ENCODE measurements at regions not wholly inside any gene's neighbourhood (a gene's known extent, or its start where the extent isn't known, plus 50 kb on each side); places are given as distances from the start of the nearest gene placed in this dataset.

DNA sequence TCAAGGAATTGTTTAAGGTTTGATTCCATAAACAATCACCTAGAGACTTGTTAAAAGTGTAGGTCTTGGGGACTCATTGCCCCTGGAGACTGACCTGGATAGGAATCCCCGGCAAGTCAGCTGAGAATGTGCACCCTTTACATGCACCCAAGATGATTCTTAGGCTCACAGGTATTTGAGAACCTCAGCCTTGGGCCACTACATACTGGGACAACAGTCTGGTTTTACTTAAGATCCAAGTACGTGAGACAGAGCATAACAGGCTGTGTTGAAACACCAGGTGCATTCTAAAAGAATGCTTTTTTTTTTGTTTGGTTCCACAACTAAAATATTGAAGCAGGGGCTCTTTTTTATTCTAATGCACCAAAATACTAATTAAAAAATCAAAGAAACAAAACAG is 215.8 kb downstream of the TMX3 start:
- WGBS (ENCODE audit: insufficient coverage), result 70% methylated on average over 2 of the region's 2 CpGs

DNA sequence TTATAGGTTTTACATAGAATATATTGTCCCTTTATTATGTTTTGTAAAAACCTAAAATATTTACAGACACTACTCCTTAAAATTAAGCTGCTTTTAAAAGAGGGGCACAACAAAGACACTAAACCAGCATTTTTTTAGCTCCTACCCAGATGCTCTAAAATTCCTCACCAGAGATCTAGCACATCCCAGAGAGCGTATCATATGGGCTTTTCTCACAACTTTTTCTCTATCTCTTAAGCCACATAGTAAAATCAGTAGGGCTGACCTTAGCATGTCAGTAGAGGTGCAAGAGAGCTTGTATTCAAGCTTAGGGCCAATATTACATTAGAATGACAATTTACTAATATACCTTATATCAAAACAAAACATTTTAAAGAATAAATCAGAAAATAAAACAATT is 216.3 kb downstream of the TMX3 start:
- Histone ChIP-seq H3K4me1 (ENCODE audit: control insufficient read depth, insufficient read depth, low read length) (peaks cover 7% of the 10 kb centered on the region), H3K36me3 (ENCODE audit: control insufficient read depth, insufficient read depth, low read length) (no peaks in the 10 kb centered on the region), H3K9me3 (replicated peaks; ENCODE audit: control insufficient read depth, low read depth, low read length) (no peaks in the 10 kb centered on the region), H3K27me3 (ENCODE audit: control insufficient read depth, insufficient read depth, low read length) (no peaks in the 10 kb centered on the region), H3K4me3 (ENCODE audit: low read length) (no peak overlapping the region), H3K27ac (ENCODE audit: low read length) (no peak overlapping the region)
- DNase-seq, result no peak
- no CpG with 5 or more reads among the region's 1 CpG for WGBS (ENCODE audit: insufficient coverage)

More for the DNA sequence above, 215.8 kb downstream of the TMX3 start:
- Histone ChIP-seq H3K9me3 (replicated peaks; ENCODE audit: control insufficient read depth, low read depth, low read length) (no peaks in the 10 kb centered on the region), H3K27ac (ENCODE audit: low read length) (no peak overlapping the region), H3K36me3 (ENCODE audit: control insufficient read depth, insufficient read depth, low read length) (no peaks in the 10 kb centered on the region), H3K4me3 (ENCODE audit: low read length) (no peak overlapping the region), H3K4me1 (ENCODE audit: control insufficient read depth, insufficient read depth, low read length) (peaks cover 7% of the 10 kb centered on the region), H3K27me3 (ENCODE audit: control insufficient read depth, insufficient read depth, low read length) (no peaks in the 10 kb centered on the region)
- no peak for DNase-seq

DNA sequence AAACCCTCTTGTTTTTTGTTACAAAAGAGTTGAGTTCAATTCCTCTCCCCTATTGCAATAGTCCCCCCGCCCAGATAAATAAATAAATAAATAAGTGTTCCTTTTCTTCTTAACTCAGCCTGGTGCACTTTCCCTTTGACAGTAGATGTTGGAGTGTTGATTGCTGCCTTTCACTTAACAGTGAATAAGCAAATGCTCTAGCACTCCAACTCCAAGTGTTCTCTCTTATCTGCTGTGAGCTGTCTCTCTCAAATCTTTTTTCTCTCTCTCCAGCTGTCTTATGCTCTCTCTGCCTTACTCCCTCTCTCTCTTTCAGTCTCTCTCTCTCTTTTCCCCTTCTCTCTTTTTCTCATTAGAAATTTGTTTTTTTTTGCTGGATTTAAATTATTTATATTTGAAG is 216.7 kb downstream of the TMX3 start:
- WGBS (ENCODE audit: insufficient coverage), result no CpG with 5 or more reads among the region's 1 CpG

DNA sequence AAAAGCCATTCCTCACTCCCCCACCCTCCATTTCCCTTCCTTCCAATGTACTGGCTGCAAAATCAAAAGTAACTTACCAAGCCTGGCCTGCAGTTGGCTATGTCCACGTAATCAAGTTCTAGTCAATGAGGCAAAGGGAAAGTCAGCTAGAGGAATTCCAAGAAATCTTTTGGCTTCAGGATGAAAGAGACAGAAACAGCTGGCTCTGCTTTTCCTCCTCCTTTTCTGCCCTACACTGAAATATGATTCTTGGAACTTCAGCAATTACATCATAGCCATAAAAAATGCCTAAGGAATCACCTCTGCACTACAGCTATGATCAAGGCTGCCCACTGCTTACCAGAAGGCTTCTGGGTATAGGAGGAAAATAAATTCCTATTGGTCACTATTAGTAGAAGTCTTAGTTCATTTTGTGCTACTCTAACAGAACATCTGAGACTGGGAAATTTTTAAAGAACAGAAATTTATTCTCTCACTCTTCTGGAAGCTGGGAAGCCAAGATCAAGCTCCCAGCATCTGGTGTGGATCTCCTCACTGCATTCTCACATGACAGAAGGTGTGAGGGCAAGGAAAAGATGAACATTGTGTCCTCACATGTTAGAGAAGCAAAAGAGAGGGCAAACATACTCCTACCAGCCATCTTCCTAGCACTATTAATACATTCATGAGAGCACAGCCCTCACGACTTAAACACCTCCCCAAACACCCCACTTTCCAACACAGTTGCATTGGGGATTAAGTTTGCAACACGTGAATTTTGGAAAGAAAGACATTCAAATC is 219.9 kb downstream of the TMX3 start:
- H3K9me3 ChIP-seq (replicated peaks; ENCODE audit: control insufficient read depth, low read depth, low read length), result no peaks in the 10 kb centered on the region
- no peak overlapping the region for H3K4me3 ChIP-seq (ENCODE audit: low read length)
- no peaks in the 10 kb centered on the region for H3K36me3 ChIP-seq (ENCODE audit: control insufficient read depth, insufficient read depth, low read length)
- no peak overlapping the region for H3K27ac ChIP-seq (ENCODE audit: low read length)
- no peaks in the 10 kb centered on the region for H3K27me3 ChIP-seq (ENCODE audit: control insufficient read depth, insufficient read depth, low read length)
- peaks cover 7% of the 10 kb centered on the region for H3K4me1 ChIP-seq (ENCODE audit: control insufficient read depth, insufficient read depth, low read length)
- WGBS (ENCODE audit: insufficient coverage), result no CpG with 5 or more reads among the region's 3 CpGs
- peak; percentile 85 for DNase-seq

More for the DNA sequence above, 216.7 kb downstream of the TMX3 start:
- Histone ChIP-seq H3K9me3 (replicated peaks; ENCODE audit: control insufficient read depth, low read depth, low read length) (no peaks in the 10 kb centered on the region), H3K36me3 (ENCODE audit: control insufficient read depth, insufficient read depth, low read length) (no peaks in the 10 kb centered on the region), H3K27me3 (ENCODE audit: control insufficient read depth, insufficient read depth, low read length) (no peaks in the 10 kb centered on the region), H3K27ac (ENCODE audit: low read length) (no peak overlapping the region), H3K4me1 (ENCODE audit: control insufficient read depth, insufficient read depth, low read length) (peaks cover 7% of the 10 kb centered on the region), H3K4me3 (ENCODE audit: low read length) (no peak overlapping the region)
- no peak for DNase-seq

DNA sequence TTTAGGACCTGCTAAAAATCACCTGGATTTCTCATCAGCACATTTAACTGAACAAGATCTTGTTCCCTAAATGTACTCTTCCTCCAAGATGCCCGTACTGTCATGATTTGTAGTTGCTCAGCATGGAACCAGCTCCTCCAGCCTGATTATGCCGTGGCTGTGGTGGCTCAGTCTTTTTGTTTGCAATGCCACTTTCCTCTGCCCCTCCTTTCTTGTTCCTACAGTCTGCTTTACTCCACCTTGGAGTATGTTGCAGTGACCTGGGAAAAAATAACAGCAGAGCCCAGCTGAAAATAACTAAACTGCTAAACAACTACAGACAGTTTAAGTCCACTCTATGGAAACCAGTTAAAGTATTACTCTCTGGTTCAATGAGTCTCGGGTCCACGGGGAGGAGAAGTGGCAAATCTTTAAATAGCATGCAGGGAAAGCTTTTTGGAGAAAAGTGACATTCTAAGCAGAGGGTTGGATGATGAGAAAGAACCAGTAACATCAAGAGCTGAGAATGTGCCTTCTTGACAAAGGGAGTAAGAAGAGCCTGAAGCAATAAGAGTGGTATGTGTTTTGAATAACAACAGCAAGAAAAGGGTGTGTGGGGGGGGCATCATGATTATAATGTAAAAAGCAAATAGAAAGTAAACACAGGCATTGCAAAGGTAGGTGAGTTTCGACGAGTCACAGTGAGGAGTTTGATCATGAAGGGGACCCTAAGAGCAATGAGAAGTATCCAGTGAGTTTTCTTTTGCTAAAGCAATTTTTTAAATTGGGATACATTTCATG is 225.7 kb downstream of the TMX3 start:
- H3K36me3 ChIP-seq (ENCODE audit: control insufficient read depth, insufficient read depth, low read length), result no peaks in the 10 kb centered on the region
- no peak overlapping the region for H3K27ac ChIP-seq (ENCODE audit: low read length)
- H3K4me3 ChIP-seq (ENCODE audit: low read length), result no peak overlapping the region
- WGBS (ENCODE audit: insufficient coverage), result 33% methylated on average over 3 of the region's 6 CpGs
- no peaks in the 10 kb centered on the region for H3K4me1 ChIP-seq (ENCODE audit: control insufficient read depth, insufficient read depth, low read length)
- H3K9me3 ChIP-seq (replicated peaks; ENCODE audit: control insufficient read depth, low read depth, low read length), result no peaks in the 10 kb centered on the region
- DNase-seq, result no peak
- no peaks in the 10 kb centered on the region for H3K27me3 ChIP-seq (ENCODE audit: control insufficient read depth, insufficient read depth, low read length)

DNA sequence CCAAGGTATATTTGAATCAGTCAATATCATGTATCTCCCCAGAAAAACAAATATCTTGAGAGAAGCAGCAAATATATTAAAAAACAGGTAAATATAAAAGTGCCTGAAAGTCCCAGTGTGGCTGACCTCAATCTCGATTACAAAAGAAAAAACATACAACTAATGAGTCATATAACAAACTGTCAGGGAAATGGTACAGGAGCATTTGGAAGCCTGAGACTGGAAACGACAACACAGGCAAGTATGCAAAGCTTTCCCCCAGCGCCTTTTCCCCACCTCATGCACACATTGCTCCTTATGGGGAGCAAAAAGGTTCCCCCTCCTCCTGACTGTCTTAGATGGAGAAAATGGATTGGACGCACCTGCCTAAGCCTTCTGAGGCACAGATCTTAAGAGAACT is 230.7 kb downstream of the TMX3 start:
- DNase-seq, result no peak
- Histone ChIP-seq H3K36me3 (ENCODE audit: control insufficient read depth, insufficient read depth, low read length) (no peaks in the 10 kb centered on the region), H3K27ac (ENCODE audit: low read length) (no peak overlapping the region), H3K9me3 (replicated peaks; ENCODE audit: control insufficient read depth, low read depth, low read length) (no peaks in the 10 kb centered on the region), H3K4me3 (ENCODE audit: low read length) (no peak overlapping the region), H3K27me3 (ENCODE audit: control insufficient read depth, insufficient read depth, low read length) (no peaks in the 10 kb centered on the region), H3K4me1 (ENCODE audit: control insufficient read depth, insufficient read depth, low read length) (no peaks in the 10 kb centered on the region)
- 100% methylated on average over 1 of the region's 4 CpGs for WGBS (ENCODE audit: insufficient coverage)

DNA sequence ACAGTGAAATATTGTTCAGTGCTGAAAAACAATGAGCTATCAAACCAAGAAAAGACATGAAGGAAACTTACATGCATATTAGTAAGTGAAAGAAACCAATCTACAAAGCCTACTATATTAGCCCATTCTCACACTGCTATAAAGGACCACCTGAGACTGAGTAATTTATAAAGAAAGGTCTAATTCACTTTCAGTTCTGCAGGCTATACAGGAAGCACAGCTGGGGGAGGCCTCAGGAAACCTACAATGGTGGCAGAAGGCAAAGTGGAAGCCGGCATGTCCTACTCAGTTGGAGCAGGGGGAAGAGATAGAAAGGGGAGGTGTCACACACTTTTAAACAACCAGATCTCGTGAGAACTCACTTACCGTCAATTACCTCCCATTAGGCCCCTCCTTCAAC is 232.1 kb downstream of the TMX3 start:
- DNase-seq, result no peak
- no CpG with 5 or more reads among the region's 3 CpGs for WGBS (ENCODE audit: insufficient coverage)
- Histone ChIP-seq H3K4me3 (ENCODE audit: low read length) (no peak overlapping the region), H3K9me3 (replicated peaks; ENCODE audit: control insufficient read depth, low read depth, low read length) (no peaks in the 10 kb centered on the region), H3K27ac (ENCODE audit: low read length) (no peak overlapping the region), H3K27me3 (ENCODE audit: control insufficient read depth, insufficient read depth, low read length) (no peaks in the 10 kb centered on the region), H3K4me1 (ENCODE audit: control insufficient read depth, insufficient read depth, low read length) (no peaks in the 10 kb centered on the region), H3K36me3 (ENCODE audit: control insufficient read depth, insufficient read depth, low read length) (no peaks in the 10 kb centered on the region)

DNA sequence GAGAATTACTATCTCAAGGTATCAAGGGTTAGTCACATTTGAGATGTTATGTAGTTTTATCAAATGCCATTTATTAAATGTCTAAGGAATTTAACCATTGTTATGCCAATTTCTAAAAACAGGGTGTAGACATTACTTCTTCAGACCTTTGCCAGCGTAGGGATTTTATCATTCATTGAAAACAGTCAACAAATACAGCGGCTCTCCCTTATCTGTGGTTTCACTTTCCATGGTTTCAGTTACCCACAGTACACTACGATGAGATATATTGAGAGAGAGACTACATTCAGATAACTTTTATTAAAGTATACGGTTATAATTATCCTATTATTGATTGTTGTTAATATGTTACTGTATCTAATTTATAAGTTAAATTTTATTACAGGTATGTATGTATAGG is 234.7 kb downstream of the TMX3 start:
- WGBS (ENCODE audit: insufficient coverage), result no CpG with 5 or more reads among the region's 4 CpGs

DNA sequence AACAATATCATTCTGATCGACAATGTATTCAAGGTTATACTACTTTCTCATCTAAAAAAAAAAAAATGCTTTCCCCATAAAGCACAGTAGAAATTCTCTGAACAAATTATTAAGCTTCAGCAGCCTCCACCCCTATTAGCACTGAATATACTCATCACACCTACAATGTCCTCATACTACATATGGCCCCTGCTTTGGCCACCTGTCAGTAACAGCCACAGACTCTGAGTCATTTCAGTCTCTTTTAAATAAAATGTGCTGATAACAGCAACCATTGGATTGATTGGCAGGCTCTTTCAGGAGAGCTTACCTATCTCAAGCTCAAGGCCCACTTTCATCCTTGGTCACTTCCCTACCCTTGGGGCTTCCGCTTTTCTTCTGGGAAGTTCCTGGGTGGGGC is 236.7 kb downstream of the TMX3 start:
- Histone ChIP-seq H3K27me3 (ENCODE audit: control insufficient read depth, insufficient read depth, low read length) (no peaks in the 10 kb centered on the region), H3K36me3 (ENCODE audit: control insufficient read depth, insufficient read depth, low read length) (no peaks in the 10 kb centered on the region), H3K27ac (ENCODE audit: low read length) (no peak overlapping the region), H3K9me3 (replicated peaks; ENCODE audit: control insufficient read depth, low read depth, low read length) (no peaks in the 10 kb centered on the region), H3K4me3 (ENCODE audit: low read length) (no peak overlapping the region), H3K4me1 (ENCODE audit: control insufficient read depth, insufficient read depth, low read length) (no peaks in the 10 kb centered on the region)
- WGBS (ENCODE audit: insufficient coverage), result 100% methylated on average over 1 of the region's 2 CpGs
- no peak for DNase-seq

More for the DNA sequence above, 234.7 kb downstream of the TMX3 start:
- no peaks in the 10 kb centered on the region for H3K9me3 ChIP-seq (replicated peaks; ENCODE audit: control insufficient read depth, low read depth, low read length)
- no peaks in the 10 kb centered on the region for H3K27me3 ChIP-seq (ENCODE audit: control insufficient read depth, insufficient read depth, low read length)
- no peaks in the 10 kb centered on the region for H3K4me1 ChIP-seq (ENCODE audit: control insufficient read depth, insufficient read depth, low read length)
- no peak overlapping the region for H3K27ac ChIP-seq (ENCODE audit: low read length)
- no peak for DNase-seq
- no peaks in the 10 kb centered on the region for H3K36me3 ChIP-seq (ENCODE audit: control insufficient read depth, insufficient read depth, low read length)
- no peak overlapping the region for H3K4me3 ChIP-seq (ENCODE audit: low read length)

DNA sequence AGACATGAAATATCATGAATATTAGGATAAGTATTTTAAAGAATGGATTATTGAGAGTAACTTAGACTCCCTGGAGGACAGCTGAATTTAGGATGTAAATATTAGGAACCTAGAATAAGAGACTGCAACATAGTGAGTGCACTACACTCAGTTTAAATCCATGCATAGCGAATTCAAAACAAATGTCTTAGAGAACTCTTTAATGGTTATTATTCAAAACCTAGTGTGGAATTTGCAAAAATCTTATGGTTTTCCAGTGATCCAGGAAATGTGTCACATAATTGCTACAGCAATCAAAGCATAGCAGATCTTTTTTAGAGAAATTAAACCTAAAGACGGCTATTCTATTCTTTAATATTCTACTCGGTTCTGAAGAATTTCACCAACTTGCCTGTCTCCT is 239.0 kb downstream of the TMX3 start:
- H3K4me3 ChIP-seq (ENCODE audit: low read length), result no peak overlapping the region
- no peak for DNase-seq

More for the DNA sequence above, 239.0 kb downstream of the TMX3 start:
- no peaks in the 10 kb centered on the region for H3K27me3 ChIP-seq (ENCODE audit: control insufficient read depth, insufficient read depth, low read length)
- H3K36me3 ChIP-seq (ENCODE audit: control insufficient read depth, insufficient read depth, low read length), result no peaks in the 10 kb centered on the region
- H3K27ac ChIP-seq (ENCODE audit: low read length), result no peak overlapping the region
- WGBS (ENCODE audit: insufficient coverage), result no CpG with 5 or more reads among the region's 3 CpGs
- no peaks in the 10 kb centered on the region for H3K4me1 ChIP-seq (ENCODE audit: control insufficient read depth, insufficient read depth, low read length)
- no peaks in the 10 kb centered on the region for H3K9me3 ChIP-seq (replicated peaks; ENCODE audit: control insufficient read depth, low read depth, low read length)

Data from muscle of leg (tissue), 3 donors.